C1 segment of cervical spinal cord (tissue), 14 donors: ENCODE measurements at regions not wholly inside any gene's neighbourhood (a gene's known extent, or its start where the extent isn't known, plus 50 kb on each side); places are given as distances from the start of the nearest gene placed in this dataset.
"Not testable (repeated sequence)": the region's sequence is repeated elsewhere in the genome, so short reads cannot be mapped to it uniquely, and the experiment has no call there.

Experiments
- DNase-seq, 14 donors: peaks; one replicate each; lab custom pipeline; 2025; lab: John Stamatoyannopoulos, UW

DNA sequence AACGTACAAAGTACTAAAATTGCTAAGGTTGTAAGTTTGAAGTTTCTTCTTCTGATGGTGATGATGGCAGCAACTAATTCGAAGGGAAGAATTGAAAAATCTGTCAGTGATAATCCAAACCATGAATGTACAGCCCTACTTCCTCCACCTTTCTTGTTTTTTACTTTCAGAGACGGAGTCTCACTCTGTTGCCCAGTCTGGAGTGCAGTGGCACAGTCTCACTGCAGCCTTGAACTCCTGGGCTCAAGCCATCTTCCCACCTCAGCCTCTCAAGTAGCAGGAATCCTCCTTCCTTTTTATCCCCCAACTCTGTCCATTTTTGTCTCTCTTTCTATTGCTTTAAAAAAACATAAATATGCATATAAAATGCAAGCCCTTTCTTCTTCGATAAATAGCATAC, 112.3 kb upstream of the SOX21 start:
- DNase-seq = no peak

DNA sequence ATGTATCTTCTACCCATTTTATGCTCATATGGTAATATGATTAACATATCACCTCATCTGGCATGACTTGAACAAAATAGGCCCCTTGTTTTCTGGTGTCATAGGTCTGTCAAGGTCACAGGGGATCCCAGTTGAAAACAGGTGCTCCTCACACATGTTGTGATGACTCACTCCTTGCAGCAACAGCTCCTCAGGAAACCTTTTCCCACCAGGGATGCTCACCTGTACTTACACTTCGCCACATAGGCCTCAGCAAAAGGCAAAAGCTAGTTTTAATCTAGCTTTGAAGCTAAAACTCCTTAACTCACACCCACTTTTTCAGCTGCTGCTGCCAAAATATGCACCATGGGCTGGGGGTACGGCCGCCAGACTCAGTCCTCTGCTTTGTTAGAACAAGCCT, 110.0 kb upstream of the SOX21 start:
- no peak for DNase-seq

DNA sequence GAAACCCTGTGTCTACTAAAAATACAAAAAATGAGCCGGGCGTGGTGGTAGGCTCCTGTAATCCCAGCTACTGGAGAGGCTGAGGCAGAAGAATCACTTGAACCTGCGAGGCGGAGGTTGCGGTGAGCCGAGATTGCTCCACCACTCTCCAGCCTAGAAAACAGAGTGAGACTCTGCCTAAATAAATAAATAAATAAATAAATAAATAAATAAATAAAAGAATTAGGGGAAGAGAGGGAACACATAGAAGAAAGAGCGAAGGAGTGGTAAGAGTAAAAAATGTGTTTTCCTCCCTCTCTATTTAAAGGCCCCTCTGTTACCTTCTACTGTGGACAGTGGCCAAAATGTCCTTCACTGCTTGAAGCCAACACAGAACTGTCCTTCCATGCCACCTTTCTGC, 103.9 kb upstream of the SOX21 start:
- DNase-seq = no peak

DNA sequence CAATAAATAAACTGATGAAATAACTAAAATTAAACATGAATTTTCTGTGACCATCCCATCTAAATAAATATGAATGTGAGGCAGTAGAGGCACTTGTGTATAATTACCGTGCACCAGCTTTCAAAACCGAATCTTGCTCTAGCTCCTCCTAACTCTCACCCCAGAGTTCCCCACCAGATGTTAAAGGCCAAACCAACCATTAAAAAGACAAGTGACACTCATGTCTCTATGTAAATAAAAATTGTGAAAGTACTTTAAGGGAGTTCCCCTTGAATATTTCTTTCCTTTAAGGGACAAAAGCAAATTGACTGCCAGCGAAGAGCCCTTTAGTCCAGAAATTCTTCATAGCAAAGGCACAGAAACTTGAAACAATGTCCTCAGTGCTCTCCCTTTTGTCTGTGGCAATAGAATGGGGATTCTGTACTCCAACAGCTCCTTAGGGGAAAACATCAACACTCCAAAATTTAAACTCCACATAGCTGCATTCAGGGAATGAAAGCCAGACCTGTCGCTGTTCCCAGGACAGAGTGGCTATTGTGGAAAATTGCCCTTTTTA, 101.7 kb upstream of the SOX21 start:
- no peak for DNase-seq

DNA sequence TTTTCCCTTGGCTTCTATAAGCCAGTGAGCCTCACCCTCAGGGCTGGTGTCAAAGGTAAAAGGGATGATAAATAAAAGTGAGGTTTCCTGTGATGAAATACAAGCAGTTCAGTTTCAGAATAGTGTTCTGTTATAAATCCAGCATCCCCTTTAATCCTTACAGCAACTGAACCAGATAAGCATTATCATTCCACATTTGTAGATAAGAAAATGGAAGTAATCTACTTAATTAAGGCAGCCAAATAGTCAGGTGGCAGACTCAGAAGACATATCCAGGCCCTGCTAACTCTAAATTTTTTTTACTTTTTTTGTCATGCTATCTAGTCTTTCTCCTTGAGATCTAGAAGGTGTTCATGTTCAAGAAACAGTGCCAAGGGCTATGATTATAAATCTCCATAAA, 99.4 kb upstream of the SOX21 start:
- no peak for DNase-seq

DNA sequence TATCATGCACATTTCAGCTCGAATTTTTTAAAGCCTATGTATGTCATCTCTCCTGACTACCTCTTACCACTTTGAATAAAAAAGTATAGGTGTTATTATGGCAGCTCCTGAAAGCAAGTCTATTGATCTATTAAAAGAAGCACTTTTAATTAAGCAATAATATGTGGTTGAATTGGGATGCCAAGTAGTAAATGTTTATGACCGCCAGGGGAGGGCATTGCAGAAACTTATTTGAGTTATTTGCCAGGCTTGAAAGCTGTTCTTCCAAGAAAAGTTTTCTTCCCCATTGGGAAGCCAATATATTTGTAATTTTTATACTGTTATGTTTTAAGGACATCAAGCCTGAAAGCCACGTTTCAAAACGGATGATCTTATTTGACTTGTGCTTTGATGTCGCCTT, 88.1 kb upstream of the SOX21 start:
- DNase-seq = no peak

DNA sequence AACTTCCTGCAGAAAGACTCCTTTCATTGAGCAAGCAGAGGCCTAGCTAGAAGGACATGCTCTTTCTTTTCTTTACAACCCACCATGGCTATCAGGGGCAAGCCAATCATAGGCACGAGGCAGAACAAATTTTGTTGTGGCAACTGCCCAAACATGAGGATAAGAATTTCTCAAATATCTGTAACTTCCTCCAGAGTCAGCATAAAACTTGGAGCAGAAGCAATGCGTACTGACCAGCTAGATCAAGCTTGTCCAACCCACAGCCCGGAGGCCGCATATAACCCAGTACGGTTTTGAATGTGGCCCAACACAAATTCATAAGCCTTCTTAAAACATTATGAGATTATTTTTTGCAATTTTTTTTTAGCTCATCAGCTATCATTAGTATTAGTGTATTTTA, 87.0 kb upstream of the SOX21 start:
- no peak for DNase-seq

DNA sequence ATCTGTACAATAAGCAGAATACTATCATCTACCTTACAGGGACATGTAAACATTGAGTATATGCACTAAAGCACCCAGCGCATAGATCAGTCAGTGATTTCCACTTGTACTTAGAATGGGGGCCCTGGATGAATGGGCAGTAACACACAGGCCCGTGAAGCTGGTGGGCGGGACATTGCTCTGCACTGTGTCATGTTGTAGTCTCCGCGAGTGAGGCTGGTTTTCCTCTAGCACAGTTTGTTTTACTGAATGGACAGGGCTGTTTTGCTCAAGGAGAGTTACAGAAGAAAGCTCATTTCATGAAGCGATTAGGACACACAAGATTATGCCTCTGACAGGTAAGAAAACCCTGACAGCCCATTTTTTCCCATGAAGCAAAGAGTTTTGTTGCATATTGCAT, 86.4 kb upstream of the SOX21 start:
- no peak for DNase-seq

DNA sequence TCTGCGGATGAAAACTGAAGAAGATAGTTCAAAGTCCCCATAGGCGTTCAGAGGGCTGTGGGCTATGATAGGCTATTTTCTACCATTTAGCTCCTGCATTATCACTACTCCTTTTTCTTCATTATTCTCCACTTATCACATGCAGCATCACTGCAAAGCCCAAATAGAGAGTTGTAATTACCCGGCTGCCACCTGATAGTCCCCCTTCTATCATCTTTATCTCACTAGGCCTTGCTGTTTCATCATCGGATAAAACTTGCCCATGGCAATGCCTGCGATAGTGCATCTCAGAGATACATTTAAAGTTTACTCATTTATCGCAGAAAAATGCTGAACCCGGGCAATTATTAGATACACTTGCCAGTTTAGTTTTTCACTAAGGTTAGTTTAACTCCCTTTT, 82.9 kb upstream of the SOX21 start:
- no peak for DNase-seq

DNA sequence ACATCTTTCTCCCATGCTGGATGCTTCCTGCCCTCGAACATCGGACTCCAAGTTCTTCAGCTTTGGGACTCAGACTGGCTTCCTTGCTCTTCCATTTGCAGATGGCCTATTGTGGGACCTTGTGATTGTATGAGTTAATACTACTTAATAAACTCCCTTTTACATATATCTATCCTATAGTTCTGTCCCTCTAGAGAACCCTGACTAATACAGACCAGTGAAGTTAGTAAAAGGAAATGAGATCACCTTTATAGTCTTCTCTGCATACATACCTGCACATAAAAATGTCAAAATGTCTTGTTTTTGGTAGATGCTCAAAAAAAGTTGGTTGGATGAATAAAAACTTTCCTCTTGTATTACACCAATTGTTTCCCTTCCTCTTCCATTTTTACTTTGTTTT, 73.9 kb upstream of the SOX21 start:
- not testable (repeated sequence) for DNase-seq

DNA sequence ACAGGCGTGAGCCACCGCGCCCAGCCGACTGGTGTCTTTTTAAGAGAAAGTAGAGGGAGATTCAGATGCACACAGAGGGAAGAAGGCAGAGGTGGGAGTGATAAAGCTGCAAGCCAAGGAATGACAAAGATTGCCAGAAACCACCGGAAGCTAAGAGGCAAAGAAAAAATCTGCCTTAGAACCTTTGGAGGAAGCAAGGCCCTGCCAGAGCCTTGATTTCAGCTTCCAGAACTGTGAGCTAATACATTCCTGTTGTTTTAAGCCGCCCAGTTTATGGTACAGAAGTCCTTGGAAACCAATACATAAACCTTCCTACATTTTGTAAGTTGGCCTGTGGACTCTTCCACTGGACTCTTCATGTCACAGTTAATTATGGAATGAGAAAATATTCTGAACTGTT, 71.7 kb upstream of the SOX21 start:
- no peak for DNase-seq

DNA sequence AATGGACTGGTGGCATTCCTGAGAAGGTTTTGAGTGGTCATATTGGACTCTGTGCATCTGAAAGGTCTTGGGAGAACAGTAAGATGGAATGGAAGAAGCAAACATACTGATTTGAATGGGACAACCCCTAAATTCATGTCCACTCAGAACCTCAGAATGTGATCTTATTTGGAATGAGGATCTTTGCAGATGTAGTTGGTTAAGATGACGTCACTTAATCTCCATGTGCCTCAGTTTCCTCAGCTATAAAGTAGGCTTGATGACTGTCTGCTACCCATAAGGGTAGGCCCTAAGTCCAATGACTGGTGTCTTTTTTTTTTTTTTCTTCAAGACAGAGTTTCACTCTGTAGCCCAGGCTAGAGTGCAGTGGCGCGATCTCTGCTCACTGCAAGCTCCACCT, 71.1 kb upstream of the SOX21 start:
- no peak for DNase-seq

DNA sequence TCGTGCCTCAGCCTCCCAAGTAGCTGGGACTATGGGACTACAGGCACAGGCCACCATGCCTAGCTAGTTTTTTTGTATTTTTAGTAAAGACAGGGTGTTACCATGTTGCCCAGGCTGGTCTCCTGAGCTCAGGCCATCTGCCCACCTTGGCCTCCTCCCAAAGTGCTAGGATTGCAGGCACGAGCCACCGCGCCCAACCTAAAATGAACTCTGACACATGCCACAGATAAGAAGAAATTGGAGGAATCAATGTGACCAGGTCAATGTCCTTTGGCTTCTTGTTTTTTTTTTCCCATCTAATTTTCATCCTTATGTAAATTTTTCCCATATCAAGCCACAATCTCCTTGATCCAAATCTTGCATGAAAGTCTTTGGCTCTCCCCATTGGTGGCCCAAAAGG, 68.1 kb upstream of the SOX21 start:
- DNase-seq = no peak

DNA sequence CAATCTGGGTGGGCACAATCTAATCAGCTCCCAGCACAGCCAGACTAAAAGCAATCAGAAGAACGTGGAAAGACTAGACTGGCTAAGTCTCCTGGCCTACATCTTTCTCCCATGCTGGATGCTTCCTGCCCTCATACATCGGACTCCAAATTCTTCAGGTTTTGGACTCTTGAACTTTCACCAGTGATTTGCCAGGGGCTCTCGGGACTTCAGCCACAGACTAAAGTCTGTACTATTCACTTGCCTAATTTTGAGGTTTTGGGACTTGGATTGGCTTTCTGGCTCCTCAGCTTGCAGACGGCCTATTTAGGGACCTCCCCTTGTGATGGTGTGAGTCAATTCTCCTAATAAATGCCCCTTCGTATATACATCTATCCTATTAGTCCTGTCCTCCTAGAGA, 66.6 kb upstream of the SOX21 start:
- DNase-seq = no peak

DNA sequence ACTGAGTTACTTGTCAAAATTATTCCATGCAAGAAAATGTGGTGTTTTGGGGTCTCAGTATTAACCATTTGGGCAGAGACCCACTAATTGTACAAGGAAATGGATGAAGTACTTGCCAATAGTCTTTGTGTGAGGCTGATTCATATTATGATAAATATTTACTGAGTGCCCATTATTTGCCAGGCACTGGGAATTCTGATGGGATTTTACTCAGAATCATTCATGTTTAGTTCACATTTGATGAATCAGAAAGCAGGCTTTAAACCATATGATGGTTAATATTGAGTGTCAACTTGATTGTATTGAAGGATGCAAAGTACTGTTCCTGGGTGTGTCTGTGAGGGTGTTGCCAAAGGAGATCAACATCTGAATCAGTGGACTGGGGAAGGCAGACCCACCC, 66.2 kb upstream of the SOX21 start:
- DNase-seq = no peak

DNA sequence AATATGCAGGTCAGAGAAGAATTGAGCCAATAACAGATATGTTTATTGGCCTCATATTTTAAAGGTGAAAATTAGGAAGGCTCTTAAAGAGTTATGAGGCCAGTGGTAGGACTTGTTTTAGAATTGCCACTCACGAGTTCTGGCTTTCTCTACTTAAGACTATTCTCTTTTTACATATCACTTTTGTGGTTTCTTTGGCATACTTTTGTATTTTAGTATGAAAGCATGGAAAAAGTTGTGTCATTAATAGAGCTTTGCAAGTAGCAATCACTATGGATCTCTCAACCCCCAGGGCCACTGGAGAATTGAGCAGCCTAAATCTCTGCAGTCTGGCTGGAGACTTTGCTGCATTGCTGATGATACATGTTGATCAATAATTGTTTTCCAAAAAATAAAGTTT, 64.6 kb upstream of the SOX21 start:
- no peak for DNase-seq

DNA sequence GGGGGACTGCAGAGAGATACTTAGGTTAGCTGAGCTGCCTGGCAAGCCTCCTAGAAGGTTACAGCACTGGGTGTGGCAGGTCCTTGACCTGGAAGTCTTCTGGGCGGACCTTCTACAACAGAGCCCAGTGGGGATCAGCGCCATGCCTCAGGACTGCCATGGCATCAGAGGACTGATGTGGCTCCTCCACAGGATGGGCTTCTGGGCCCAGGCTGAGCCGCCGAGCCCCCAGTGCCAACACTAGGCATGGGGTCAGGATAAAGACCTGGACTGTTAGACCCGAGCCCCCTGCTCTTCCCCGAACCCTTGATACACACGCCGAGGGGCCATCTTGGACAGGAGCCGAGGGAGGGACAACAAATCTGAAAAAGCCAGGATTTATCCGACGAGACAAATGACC, 64.0 kb upstream of the SOX21 start:
- DNase-seq = no peak

DNA sequence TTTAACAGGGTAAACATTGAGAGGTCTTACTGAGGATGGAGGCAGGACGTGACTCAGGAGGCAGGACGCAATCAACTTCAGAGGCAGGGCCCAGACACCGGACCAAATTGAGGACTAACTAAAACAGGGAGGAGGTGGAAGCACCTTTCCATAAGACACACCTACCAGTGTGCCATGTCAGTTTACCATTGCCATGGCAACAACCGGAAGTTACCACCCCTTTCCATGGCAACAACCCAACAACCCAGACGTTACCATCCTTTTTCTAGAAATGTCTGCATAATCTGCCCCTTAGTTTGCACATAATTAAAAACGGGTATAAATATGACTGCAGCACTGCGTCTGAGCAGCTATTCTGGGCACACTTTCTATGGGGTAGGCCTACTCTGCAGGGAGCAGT, 53.5 kb upstream of the SOX21 start:
- no peak for DNase-seq

DNA sequence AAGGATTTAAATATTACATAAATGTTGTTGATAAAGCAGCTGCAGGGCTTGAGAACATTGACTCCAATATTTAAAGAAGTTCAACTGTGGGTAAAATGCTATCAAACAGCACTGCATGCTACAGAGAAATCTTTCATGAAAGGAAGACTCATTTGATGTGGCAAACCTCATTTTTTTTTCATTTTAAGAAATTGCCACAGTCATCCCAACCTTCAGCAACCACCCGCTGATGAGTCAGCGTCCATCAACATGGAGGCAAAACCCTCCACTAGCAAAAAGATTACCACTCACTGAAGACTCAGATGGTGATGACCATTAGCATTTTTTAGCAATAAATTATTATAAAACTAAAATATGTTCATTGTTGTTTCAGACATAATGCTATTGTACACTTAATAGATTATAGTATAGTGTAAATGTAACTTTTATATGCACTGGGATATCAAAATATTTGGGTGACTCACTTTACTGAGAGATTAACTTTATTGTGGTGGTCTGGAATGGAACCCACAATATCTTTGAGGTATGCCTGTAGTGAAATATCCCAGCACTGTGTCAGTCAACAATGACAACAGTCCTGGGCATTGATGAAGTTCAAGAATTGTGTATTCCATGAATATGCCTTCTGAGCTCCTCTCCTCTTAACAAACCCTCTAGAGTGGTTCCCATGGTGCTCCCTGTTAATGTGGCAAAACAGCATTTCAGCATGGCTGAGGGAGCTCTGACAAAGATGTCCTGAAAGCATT, 52.4 kb upstream of the SOX21 start:
- DNase-seq = no peak
